GM19372 (cell line): ENCODE measurements at regions not wholly inside any gene's neighbourhood (a gene's known extent, or its start where the extent isn't known, plus 50 kb on each side); places are given as distances from the start of the nearest gene placed in this dataset.

Experiments
- ATAC-seq: cut with Tn5 transposase; IDR thresholded peaks from one replicate; pipeline ENCODE4 v1.9.1; 2021; ENCODE audit warnings: mild to moderate bottlenecking, low read depth, moderate library complexity; ENCODE audit not compliant: unreplicated experiment

- ATAC-seq = no peak
Observed at GRCh38 chr3:111465081-111465670, 76.8 kb upstream of the CD96 start.

GRCh38 chr3:111470032-111470431 is 72.0 kb upstream of the CD96 start:
- no peak for ATAC-seq

GRCh38 chr3:111471831-111472230 is 70.2 kb upstream of the CD96 start:
- no peak for ATAC-seq

GRCh38 chr3:111472556-111472955 is 69.4 kb upstream of the CD96 start:
- no peak for ATAC-seq

- no peak for ATAC-seq
Observed at GRCh38 chr3:111473550-111473949, 68.4 kb upstream of the CD96 start.

- no peak for ATAC-seq
Observed at GRCh38 chr3:111476701-111477100, 65.3 kb upstream of the CD96 start.

GRCh38 chr3:111480091-111480490 is 61.9 kb upstream of the CD96 start:
- no peak for ATAC-seq

- ATAC-seq = no peak
Observed at GRCh38 chr3:111481551-111481950, 60.4 kb upstream of the CD96 start.

GRCh38 chr3:111482574-111482973 is 59.4 kb upstream of the CD96 start:
- no peak for ATAC-seq

GRCh38 chr3:111485086-111485485 is 56.9 kb upstream of the CD96 start:
- no peak for ATAC-seq
